ENCODE measurements at regions not wholly inside any gene's neighbourhood (a gene's known extent, or its start where the extent isn't known, plus 50 kb on each side); places are given as distances from the start of the nearest gene placed in this dataset.

DNA sequence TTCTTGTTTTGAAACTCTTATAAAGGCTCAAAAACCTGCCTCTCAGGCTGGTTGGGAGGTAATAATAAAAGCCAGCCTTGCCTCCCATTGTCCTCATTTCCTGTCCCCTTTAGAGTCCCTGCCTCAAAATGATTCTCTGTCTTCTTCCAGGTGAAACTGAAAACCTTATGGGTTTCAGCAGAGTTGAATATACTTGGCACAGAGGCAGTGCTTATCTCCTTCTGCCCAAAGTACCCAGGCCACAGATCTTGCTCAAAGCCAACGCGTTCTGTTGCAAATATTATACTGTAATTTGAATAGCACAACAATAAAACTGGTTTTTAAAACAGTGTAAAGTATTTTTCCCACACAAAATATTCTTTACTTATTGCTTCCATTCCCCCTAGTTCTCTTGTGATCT lies 183.1 kb upstream of the GIMD1 start (continued):
- TF ChIP-seq, protein P1, sequence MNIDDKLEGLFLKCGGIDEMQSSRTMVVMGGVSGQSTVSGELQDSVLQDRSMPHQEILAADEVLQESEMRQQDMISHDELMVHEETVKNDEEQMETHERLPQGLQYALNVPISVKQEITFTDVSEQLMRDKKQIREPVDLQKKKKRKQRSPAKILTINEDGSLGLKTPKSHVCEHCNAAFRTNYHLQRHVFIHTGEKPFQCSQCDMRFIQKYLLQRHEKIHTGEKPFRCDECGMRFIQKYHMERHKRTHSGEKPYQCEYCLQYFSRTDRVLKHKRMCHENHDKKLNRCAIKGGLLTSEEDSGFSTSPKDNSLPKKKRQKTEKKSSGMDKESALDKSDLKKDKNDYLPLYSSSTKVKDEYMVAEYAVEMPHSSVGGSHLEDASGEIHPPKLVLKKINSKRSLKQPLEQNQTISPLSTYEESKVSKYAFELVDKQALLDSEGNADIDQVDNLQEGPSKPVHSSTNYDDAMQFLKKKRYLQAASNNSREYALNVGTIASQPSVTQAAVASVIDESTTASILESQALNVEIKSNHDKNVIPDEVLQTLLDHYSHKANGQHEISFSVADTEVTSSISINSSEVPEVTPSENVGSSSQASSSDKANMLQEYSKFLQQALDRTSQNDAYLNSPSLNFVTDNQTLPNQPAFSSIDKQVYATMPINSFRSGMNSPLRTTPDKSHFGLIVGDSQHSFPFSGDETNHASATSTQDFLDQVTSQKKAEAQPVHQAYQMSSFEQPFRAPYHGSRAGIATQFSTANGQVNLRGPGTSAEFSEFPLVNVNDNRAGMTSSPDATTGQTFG (tag by site-specific recombination; IDR thresholded peaks at IDR 0.05; ENCODE audit: borderline replicate concordance), result no peak
- TF ChIP-seq ZNF843 (tag by site-specific recombination; IDR thresholded peaks at IDR 0.05), result no peak
- TF ChIP-seq SETDB1 (IDR thresholded peaks at IDR 0.05; ENCODE audit: insufficient read length, low read length), result no peak
- TF ChIP-seq ZNF366 (tag by site-specific recombination; conservative IDR thresholded peaks at IDR 0.05), result no peak

DNA sequence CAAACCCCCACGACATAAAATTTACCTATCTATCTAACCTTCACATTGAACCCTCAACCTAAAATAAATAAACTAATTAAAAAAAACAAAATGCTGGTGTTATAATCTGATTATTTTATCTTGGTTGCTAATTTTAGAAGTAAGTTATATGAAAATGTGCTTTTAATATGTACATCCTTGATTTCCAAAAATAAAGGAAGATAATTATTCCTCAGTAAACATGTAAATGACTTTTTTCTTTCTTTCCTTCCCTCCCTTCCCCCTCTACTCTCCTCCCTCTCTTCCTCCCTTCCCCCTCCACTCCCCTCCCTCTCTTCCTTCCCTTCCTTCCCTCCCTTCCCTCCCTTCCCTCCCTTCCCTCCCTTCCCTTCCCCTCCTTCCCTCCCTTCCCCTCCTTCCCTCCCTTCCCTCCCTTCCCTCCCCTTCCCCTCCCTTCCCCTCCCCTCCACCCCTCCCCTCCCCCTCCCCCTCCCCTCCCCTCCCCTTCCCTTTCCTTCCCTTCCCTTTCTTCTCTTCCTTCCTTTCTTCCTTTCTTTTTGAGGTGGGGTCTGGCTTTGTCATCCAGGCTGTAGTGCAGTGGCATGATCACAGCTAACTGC lies 180.0 kb upstream of the GIMD1 start:
- TF ChIP-seq ZNF175 (tag by site-specific recombination; IDR thresholded peaks at IDR 0.05) (no peak), ZNF239 (tag by site-specific recombination; IDR thresholded peaks at IDR 0.05) (no peak), GFI1B (tag by site-specific recombination; IDR thresholded peaks at IDR 0.05) (no peak), ZNF747 (tag by site-specific recombination; IDR thresholded peaks at IDR 0.05) (no peak), ZNF521 (tag by site-specific recombination; IDR thresholded peaks at IDR 0.05) (no peak), ZNF621 (tag by site-specific recombination; IDR thresholded peaks at IDR 0.05) (no peak), ZBTB21 (tag by site-specific recombination; IDR thresholded peaks at IDR 0.05) (no peak), ZNF202 (tag by site-specific recombination; IDR thresholded peaks at IDR 0.05; ENCODE audit: borderline replicate concordance) (no peak)
- TF ChIP-seq, protein P2, sequence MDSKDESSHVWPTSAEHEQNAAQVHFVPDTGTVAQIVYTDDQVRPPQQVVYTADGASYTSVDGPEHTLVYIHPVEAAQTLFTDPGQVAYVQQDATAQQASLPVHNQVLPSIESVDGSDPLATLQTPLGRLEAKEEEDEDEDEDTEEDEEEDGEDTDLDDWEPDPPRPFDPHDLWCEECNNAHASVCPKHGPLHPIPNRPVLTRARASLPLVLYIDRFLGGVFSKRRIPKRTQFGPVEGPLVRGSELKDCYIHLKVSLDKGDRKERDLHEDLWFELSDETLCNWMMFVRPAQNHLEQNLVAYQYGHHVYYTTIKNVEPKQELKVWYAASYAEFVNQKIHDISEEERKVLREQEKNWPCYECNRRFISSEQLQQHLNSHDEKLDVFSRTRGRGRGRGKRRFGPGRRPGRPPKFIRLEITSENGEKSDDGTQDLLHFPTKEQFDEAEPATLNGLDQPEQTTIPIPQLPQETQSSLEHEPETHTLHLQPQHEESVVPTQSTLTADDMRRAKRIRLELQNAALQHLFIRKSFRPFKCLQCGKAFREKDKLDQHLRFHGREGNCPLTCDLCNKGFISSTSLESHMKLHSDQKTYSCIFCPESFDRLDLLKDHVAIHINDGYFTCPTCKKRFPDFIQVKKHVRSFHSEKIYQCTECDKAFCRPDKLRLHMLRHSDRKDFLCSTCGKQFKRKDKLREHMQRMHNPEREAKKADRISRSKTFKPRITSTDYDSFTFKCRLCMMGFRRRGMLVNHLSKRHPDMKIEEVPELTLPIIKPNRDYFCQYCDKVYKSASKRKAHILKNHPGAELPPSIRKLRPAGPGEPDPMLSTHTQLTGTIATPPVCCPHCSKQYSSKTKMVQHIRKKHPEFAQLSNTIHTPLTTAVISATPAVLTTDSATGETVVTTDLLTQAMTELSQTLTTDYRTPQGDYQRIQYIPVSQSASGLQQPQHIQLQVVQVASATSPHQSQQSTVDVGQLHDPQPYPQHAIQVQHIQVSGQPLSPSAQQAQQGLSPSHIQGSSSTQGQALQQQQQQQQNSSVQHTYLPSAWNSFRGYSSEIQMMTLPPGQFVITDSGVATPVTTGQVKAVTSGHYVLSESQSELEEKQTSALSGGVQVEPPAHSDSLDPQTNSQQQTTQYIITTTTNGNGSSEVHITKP (tag by site-specific recombination; IDR thresholded peaks at IDR 0.05), result no peak
- H3K4me3 ChIP-seq (ENCODE audit: low read depth, low read length), result no peak overlapping the region
- CTCF ChIA-PET, result no interaction called here
- no peaks in the 10 kb centered on the region for H3K36me3 ChIP-seq (ENCODE audit: control insufficient read depth in 2 of 2, insufficient read depth in 1 of 2, low read length in 2 of 2)
- no peak overlapping the region for H3K27ac ChIP-seq (ENCODE audit: extremely low read depth, low read depth, low read length)
- POLR2A ChIA-PET, result no interaction called here
- no peaks in the 10 kb centered on the region for H3K4me1 ChIP-seq (ENCODE audit: control insufficient read depth, insufficient read depth, low read length)
- no peaks in the 10 kb centered on the region for H3K9me3 ChIP-seq (ENCODE audit: control insufficient read depth, insufficient read depth, low read depth, low read length)

DNA sequence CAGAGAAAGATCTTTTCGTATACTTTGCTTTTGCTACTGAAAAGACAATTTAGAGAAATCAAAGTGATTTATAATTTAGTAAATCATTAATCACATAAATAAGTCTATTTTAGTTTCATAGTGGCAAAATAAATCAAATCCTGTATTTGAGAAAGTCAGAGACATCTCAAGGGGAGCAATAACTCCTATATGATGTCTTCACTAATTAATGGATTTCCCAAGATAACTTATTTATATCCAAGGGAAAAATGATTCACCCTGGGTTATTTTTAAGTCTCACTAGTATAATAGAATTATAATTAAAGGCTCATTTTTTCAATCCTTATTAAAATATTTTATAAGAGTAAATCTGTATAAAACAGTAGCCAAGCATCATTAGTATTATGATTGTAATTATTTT lies 177.8 kb upstream of the GIMD1 start:
- TF ChIP-seq ZNF266 (tag by site-specific recombination; IDR thresholded peaks at IDR 0.05; ENCODE audit: low read depth) (no peak), ZNF701 (tag by site-specific recombination; IDR thresholded peaks at IDR 0.05) (no peak), MYNN (tag by site-specific recombination; IDR thresholded peaks at IDR 0.05; ENCODE audit: borderline replicate concordance) (no peak), BCL11A (tag by site-specific recombination; IDR thresholded peaks at IDR 0.05; ENCODE audit: low read depth) (no peak), ZNF776 (tag by site-specific recombination; IDR thresholded peaks at IDR 0.05; ENCODE audit: borderline replicate concordance) (no peak), ZNF202 (tag by site-specific recombination; IDR thresholded peaks at IDR 0.05; ENCODE audit: borderline replicate concordance) (no peak), RBAK (tag by site-specific recombination; IDR thresholded peaks at IDR 0.05) (no peak)
- TF ChIP-seq, protein P3, sequence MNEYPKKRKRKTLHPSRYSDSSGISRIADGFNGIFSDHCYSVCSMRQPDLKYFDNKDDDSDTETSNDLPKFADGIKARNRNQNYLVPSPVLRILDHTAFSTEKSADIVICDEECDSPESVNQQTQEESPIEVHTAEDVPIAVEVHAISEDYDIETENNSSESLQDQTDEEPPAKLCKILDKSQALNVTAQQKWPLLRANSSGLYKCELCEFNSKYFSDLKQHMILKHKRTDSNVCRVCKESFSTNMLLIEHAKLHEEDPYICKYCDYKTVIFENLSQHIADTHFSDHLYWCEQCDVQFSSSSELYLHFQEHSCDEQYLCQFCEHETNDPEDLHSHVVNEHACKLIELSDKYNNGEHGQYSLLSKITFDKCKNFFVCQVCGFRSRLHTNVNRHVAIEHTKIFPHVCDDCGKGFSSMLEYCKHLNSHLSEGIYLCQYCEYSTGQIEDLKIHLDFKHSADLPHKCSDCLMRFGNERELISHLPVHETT (tag by site-specific recombination; IDR thresholded peaks at IDR 0.05), result no peak
- Histone ChIP-seq H3K4me1 (ENCODE audit: control insufficient read depth, insufficient read depth, low read length) (no peaks in the 10 kb centered on the region), H3K9me3 (ENCODE audit: control insufficient read depth, insufficient read depth, low read depth, low read length) (no peaks in the 10 kb centered on the region), H3K27ac (ENCODE audit: extremely low read depth, low read depth, low read length) (no peak overlapping the region), H3K4me3 (ENCODE audit: low read depth, low read length) (no peak overlapping the region), H3K36me3 (ENCODE audit: control insufficient read depth in 2 of 2, insufficient read depth in 1 of 2, low read length in 2 of 2) (no peaks in the 10 kb centered on the region)
- CTCF ChIA-PET, result no interaction called here
- POLR2A ChIA-PET, result no interaction called here
